ENCODE measurements at regions not wholly inside any gene's neighbourhood (a gene's known extent, or its start where the extent isn't known, plus 50 kb on each side); places are given as distances from the start of the nearest gene placed in this dataset.
A peak's percentile ranks its signal among the peaks of the same experiment; 100 is the strongest.
"Not testable (repeated sequence)": the region's sequence is repeated elsewhere in the genome, so short reads cannot be mapped to it uniquely, and the experiment has no call there.

DNA sequence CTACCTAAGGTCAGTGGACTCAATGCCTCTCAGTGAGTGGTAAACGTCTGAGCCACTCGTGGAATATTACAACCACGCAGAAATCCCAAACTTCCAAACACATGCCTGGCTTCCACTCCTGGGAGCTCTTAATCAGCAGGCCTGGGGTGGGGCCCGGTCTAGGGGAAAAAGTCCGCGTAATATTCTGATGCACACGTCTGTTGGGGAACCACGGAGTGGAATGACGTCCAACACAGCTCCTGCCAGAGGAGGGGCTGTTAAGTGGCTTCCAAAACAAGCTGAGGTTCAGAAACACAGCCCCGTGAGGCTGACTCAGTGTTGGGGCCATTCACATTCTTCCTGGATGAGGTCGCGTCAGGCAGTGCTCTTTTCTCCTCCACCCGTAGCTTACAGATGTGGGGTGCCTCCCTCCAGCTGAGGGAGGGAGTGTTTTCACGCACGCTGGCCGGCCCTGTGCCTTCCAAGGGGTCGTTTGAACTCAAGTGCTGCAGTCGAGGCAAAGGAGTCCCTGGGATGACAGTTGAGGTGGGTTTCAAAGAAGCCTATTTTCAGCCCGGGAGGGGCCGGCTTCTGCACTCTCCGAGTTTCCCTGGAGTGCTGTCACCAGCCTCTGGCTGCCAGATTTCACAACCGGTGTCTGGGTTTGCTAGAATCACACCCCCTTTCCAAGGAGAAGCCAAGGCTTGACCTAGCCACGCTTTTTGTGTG lies 73.1 kb downstream of the ACKR3 start:
- intact Hi-C loops (cut with DNase I) = no loop called here
- H3K27ac ChIP-seq = peak overlapping the region; percentile 69
- H3K36me3 ChIP-seq = no peaks in the 10 kb centered on the region
- TF ChIP-seq, protein P1, sequence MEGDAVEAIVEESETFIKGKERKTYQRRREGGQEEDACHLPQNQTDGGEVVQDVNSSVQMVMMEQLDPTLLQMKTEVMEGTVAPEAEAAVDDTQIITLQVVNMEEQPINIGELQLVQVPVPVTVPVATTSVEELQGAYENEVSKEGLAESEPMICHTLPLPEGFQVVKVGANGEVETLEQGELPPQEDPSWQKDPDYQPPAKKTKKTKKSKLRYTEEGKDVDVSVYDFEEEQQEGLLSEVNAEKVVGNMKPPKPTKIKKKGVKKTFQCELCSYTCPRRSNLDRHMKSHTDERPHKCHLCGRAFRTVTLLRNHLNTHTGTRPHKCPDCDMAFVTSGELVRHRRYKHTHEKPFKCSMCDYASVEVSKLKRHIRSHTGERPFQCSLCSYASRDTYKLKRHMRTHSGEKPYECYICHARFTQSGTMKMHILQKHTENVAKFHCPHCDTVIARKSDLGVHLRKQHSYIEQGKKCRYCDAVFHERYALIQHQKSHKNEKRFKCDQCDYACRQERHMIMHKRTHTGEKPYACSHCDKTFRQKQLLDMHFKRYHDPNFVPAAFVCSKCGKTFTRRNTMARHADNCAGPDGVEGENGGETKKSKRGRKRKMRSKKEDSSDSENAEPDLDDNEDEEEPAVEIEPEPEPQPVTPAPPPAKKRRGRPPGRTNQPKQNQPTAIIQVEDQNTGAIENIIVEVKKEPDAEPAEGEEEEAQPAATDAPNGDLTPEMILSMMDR (IDR thresholded peaks at IDR 0.05) = no peak
- DNase-seq (peak; percentile 62), ATAC-seq (peak; percentile 90 to 92)
- H3K27me3 ChIP-seq (ENCODE audit: low read depth) = no peaks in the 10 kb centered on the region
- H3K4me1 ChIP-seq = no peaks in the 10 kb centered on the region
- no peak overlapping the region for H3K4me3 ChIP-seq
- no peaks in the 10 kb centered on the region for H3K9me3 ChIP-seq

DNA sequence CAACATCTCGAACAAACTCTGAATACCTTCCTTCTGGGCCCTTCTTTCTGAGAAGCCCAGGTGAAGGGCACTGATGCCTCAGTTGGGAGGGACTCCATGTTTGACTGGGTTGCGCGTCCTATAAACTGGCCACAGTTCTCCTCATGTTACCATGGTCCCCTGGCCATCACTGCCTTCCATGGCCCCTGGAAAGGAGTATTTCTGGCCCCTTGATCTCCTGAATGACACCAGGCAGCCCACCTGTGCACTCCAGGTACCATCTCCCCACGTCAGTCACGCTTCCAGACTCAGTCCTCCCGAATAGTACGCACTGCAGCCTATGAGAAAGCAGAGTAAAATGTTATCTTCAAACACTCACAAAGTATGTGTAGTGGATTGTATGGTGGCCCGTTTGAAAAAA lies 73.9 kb downstream of the ACKR3 start:
- intact Hi-C loops (cut with DNase I) = no loop called here
- Histone ChIP-seq H3K36me3 (no peaks in the 10 kb centered on the region), H3K4me3 (no peak overlapping the region), H3K27me3 (ENCODE audit: low read depth) (no peaks in the 10 kb centered on the region), H3K9me3 (no peaks in the 10 kb centered on the region), H3K27ac (peak overlapping the region; percentile 69), H3K4me1 (no peaks in the 10 kb centered on the region)
- TF ChIP-seq, protein P1 (IDR thresholded peaks at IDR 0.05) = no peak
- ATAC-seq (no peak), DNase-seq (no peak)

DNA sequence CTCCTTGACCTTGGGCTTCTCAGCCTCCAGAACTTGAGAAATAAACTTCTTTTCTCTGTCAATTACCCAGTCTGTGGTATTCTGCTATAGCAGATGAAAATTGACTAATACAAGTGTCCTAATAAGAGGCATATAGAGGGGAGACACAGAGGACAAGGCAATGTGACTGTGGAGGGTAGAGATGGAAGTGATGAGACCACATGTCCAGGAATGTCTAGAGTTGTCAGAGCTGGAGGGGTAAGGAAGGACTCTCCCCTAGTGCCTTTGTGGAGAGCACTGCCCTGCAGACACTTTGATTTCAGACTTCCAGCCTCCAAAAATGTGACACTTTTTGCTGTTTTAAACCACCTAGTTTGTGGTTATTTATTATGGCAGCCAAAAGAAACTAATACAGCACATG lies 74.4 kb downstream of the ACKR3 start:
- Histone ChIP-seq H3K36me3 (no peaks in the 10 kb centered on the region), H3K4me3 (no peak overlapping the region), H3K4me1 (no peaks in the 10 kb centered on the region), H3K27ac (no peak overlapping the region), H3K27me3 (ENCODE audit: low read depth) (no peaks in the 10 kb centered on the region), H3K9me3 (no peaks in the 10 kb centered on the region)
- TF ChIP-seq, protein P1 (IDR thresholded peaks at IDR 0.05) = no peak
- ATAC-seq (no peak), DNase-seq (no peak)
- intact Hi-C loops (cut with DNase I) = no loop called here

DNA sequence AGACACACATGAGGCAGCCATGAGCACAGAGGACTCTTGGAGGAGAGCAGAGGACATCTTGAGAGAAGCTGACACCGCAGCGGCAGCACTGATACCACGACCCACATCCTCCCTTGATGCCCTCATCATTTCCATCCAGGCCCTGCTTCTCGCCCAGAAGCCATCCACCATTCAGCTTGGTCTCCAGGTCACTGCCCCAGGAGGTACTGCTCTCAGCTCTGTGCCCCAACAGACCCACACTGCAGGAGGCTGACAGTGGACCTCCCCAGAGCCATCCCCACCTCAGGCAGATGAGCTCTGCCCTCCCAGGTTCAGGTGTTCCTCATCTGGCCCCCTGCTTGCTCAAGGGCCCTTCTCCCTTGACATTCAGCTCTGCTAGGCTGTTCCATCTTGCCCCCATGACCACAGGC lies 74.9 kb downstream of the ACKR3 start:
- no peak for DNase-seq
- no peaks in the 10 kb centered on the region for H3K27me3 ChIP-seq (ENCODE audit: low read depth)
- no peaks in the 10 kb centered on the region for H3K9me3 ChIP-seq
- TF ChIP-seq, protein P1 (IDR thresholded peaks at IDR 0.05) = no peak
- intact Hi-C loops (cut with DNase I) = no loop called here
- no peak overlapping the region for H3K27ac ChIP-seq
- H3K4me3 ChIP-seq = no peak overlapping the region
- no peaks in the 10 kb centered on the region for H3K4me1 ChIP-seq
- no peaks in the 10 kb centered on the region for H3K36me3 ChIP-seq
- no peak for ATAC-seq

DNA sequence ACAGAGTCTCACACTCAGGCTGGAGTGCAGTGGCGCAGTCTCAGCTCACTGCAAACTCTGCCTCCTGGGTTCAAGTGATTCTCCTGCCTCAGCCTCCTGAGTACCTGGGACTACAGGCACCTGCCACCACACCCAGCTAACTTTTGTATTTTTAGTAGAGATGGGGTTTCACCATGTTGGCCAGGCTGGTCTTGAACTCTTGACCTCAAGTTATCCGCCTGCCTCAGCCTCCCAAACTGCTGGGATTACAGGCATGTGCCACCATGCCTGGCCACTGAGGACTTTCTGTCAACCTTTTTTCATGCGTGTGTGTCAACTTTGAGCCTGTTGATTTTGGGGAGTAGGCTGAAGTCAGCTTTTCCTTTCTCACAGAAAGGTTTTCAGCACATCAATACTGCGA lies 75.5 kb downstream of the ACKR3 start:
- DNase-seq = not testable (repeated sequence)

DNA sequence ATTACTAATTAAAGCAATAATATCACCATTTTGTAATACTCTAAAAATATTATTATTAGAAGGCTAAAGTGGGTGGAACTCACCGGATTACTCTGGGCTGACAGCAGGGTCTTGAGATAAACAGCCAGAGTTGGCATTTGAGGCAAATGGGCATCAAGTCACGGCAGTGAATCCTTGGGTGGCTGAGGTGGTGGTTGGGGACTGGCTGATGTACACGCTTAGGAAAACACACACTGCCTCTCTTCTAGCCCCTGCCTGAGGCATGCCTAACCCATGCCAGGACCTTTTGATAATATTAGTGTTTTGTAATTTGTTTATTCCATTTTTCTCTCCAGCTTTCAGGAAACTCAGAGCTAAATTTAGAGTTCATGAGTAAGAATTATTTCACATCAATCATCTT lies 76.8 kb downstream of the ACKR3 start:
- Histone ChIP-seq H3K27me3 (ENCODE audit: low read depth) (no peaks in the 10 kb centered on the region), H3K9me3 (no peaks in the 10 kb centered on the region), H3K36me3 (no peaks in the 10 kb centered on the region), H3K4me1 (no peaks in the 10 kb centered on the region), H3K27ac (no peak overlapping the region), H3K4me3 (no peak overlapping the region)
- ATAC-seq (no peak), DNase-seq (no peak)
- TF ChIP-seq, protein P1 (IDR thresholded peaks at IDR 0.05) = no peak
- intact Hi-C loops (cut with DNase I) = no loop called here

More for the DNA sequence above, 75.5 kb downstream of the ACKR3 start:
- H3K9me3 ChIP-seq; H3K27me3 ChIP-seq (ENCODE audit: low read depth); H3K36me3 ChIP-seq; H3K4me3 ChIP-seq; intact Hi-C loops (cut with DNase I); H3K27ac ChIP-seq; H3K4me1 ChIP-seq; ATAC-seq: not testable (repeated sequence)

Measured in lower lobe of right lung (tissue), 2 donors.